GM23338 (cell line): ENCODE measurements at regions not wholly inside any gene's neighbourhood (a gene's known extent, or its start where the extent isn't known, plus 50 kb on each side); places are given as distances from the start of the nearest gene placed in this dataset.

Experiments used
- ATAC-seq: fragments of 200-7000 bp; cut with Tn5 transposase; 3 replicates; pipeline ENCODE4 v1.9.1; 2020
- DNase-seq: peaks from one replicate; pipeline ENCODE4 v3.0.0-alpha.2; 2015; ENCODE audit warnings: low spot score
- H2AFZ ChIP-seq: fragments of 200-600 bp; sonication (generic); 2 replicates; pipeline ENCODE4 v1.8.0; 2016; ENCODE audit warnings: antibody characterized with exemption, mild to moderate bottlenecking, moderate library complexity
- H3F3A ChIP-seq: fragments of 200-600 bp; sonication (generic); replicated peaks from 2 replicates; pipeline ENCODE4 v1.8.0; 2017; ENCODE audit warnings: antibody characterized with exemption, mixed run types, low read depth
- H3K27ac ChIP-seq: fragments of 200-600 bp; sonication (generic); 2 replicates; pipeline ENCODE4 v1.6.1; 2016; ENCODE audit warnings: low read depth
- H3K27me3 ChIP-seq: fragments of 200-600 bp; sonication (generic); 2 replicates; pipeline ENCODE4 v1.8.0; 2016; ENCODE audit warnings: mild to moderate bottlenecking, mixed run types, moderate library complexity; ENCODE audit not compliant: insufficient read depth
- H3K36me3 ChIP-seq: fragments of 200-600 bp; sonication (generic); 2 replicates; pipeline ENCODE4 v1.8.0; 2016; ENCODE audit warnings: mild to moderate bottlenecking; ENCODE audit not compliant: insufficient read depth
- H3K4me1 ChIP-seq: fragments of 200-600 bp; sonication (generic); 2 replicates; pipeline ENCODE4 v1.8.0; 2016; ENCODE audit warnings: mild to moderate bottlenecking, moderate library complexity; ENCODE audit not compliant: insufficient read depth
- H3K4me2 ChIP-seq: fragments of 200-600 bp; sonication (generic); 2 replicates; pipeline ENCODE4 v1.7.1; 2017; ENCODE audit warnings: mixed run types
- H3K4me3 ChIP-seq: fragments of 200-600 bp; sonication (generic); 2 replicates; pipeline ENCODE4 v1.6.1; 2016; ENCODE audit warnings: mixed run types
- H3K79me2 ChIP-seq: fragments of 200-600 bp; sonication (generic); replicated peaks from 2 replicates; pipeline ENCODE4 v1.8.0; 2017; ENCODE audit warnings: mild to moderate bottlenecking; ENCODE audit not compliant: insufficient read depth
- H3K9me2 ChIP-seq: fragments of 200-600 bp; sonication (generic); 2 replicates; pipeline ENCODE4 v1.8.0; 2017; ENCODE audit not compliant: insufficient read depth
- H4K20me1 ChIP-seq: fragments of 200-600 bp; sonication (generic); replicated peaks from 2 replicates; pipeline ENCODE4 v1.8.0; 2017; ENCODE audit warnings: mild to moderate bottlenecking; ENCODE audit not compliant: insufficient read depth
- H3K27ac Mint-ChIP-seq: 2 replicates; pipeline ENCODE4 v1.8.0; 2020; ENCODE audit warnings: inconsistent platforms, mild to moderate bottlenecking, moderate library complexity, mixed read lengths
- H3K27me3 Mint-ChIP-seq: 3 replicates; pipeline ENCODE4 v1.8.0; 2022; ENCODE audit warnings: low read depth, mild to moderate bottlenecking, moderate library complexity, mixed read lengths, inconsistent platforms; ENCODE audit not compliant: insufficient read depth, poor library complexity
- H3K36me3 Mint-ChIP-seq: 3 replicates; pipeline ENCODE4 v1.8.0; 2021; ENCODE audit warnings: low read depth, mild to moderate bottlenecking, inconsistent platforms, moderate library complexity, mixed read lengths
- H3K4me1 Mint-ChIP-seq: 3 replicates; pipeline ENCODE4 v1.8.0; 2020; ENCODE audit warnings: mild to moderate bottlenecking, inconsistent platforms, mixed read lengths
- H3K4me3 Mint-ChIP-seq: 3 replicates; pipeline ENCODE4 v1.8.0; 2021; ENCODE audit warnings: moderate library complexity, mild to moderate bottlenecking, inconsistent platforms, mixed read lengths
- H3K9me3 Mint-ChIP-seq: 3 replicates; pipeline ENCODE4 v1.8.0; 2020; ENCODE audit warnings: moderate library complexity, mild to moderate bottlenecking, inconsistent platforms, mixed read lengths
- CREB1 ChIP-seq: fragments of 250-450 bp; sonication (Bioruptor Pico); IDR thresholded peaks from 2 replicates; pipeline ENCODE4 v1.5.0; 2020; ENCODE audit warnings: low read depth, mild to moderate bottlenecking, moderate library complexity
- EZH2 ChIP-seq: fragments of 200-600 bp; sonication (generic); IDR thresholded peaks from one replicate; pipeline ENCODE4 v1.8.0; 2017; ENCODE audit warnings: antibody characterized with exemption, mild to moderate bottlenecking, low read depth; ENCODE audit not compliant: unreplicated experiment
- EZH2phosphoT487 ChIP-seq: fragments of 200-600 bp; sonication (generic); IDR thresholded peaks from one replicate; pipeline ENCODE4 v1.8.1; 2018; ENCODE audit warnings: antibody characterized with exemption; ENCODE audit not compliant: unreplicated experiment
- JUNB ChIP-seq: IDR thresholded peaks from one replicate; pipeline ENCODE4 v1.6.1; 2016; ENCODE audit warnings: antibody characterized with exemption; ENCODE audit not compliant: unreplicated experiment
- NANOG ChIP-seq: IDR thresholded peaks from 2 replicates; pipeline ENCODE4 v1.6.1; 2016; ENCODE audit warnings: antibody characterized with exemption, borderline replicate concordance
- POLR2AphosphoS5 ChIP-seq: IDR thresholded peaks from 2 replicates; pipeline ENCODE4 v1.6.1; 2016; ENCODE audit warnings: antibody characterized with exemption, low read depth
- REST ChIP-seq: IDR thresholded peaks from one replicate; pipeline ENCODE4 v1.6.1; 2018; ENCODE audit warnings: antibody characterized with exemption; ENCODE audit not compliant: unreplicated experiment
- ZNF114 ChIP-seq: fragments of 250-450 bp; sonication (Bioruptor Pico); IDR thresholded peaks from 2 replicates; pipeline ENCODE4 v1.5.0; 2020; ENCODE audit warnings: mild to moderate bottlenecking, moderate library complexity
- ZNF331 ChIP-seq: fragments of 250-450 bp; sonication (Bioruptor Pico); IDR thresholded peaks from 2 replicates; pipeline ENCODE4 v1.5.0; 2020; ENCODE audit warnings: low read depth, mild to moderate bottlenecking, moderate library complexity
- ZNF462 ChIP-seq: fragments of 250-450 bp; sonication (Bioruptor Pico); IDR thresholded peaks from 2 replicates; pipeline ENCODE4 v1.5.0; 2020; ENCODE audit warnings: mild to moderate bottlenecking, moderate library complexity

GRCh38 chr14:29007990-29008389 lies 241.4 kb downstream of the FOXG1 start:
- Histone ChIP-seq H3K27me3 (no peaks in the 10 kb centered on the region), H3K79me2 (no peaks in the 10 kb centered on the region), H3K9me2 (no peaks in the 10 kb centered on the region), H3K4me1 (no peaks in the 10 kb centered on the region), H3K4me2 (no peak overlapping the region), H2AFZ (no peak overlapping the region), H3K36me3 (no peaks in the 10 kb centered on the region), H3K4me3 (no peak overlapping the region), H3F3A (no peaks in the 10 kb centered on the region), H4K20me1 (no peaks in the 10 kb centered on the region), H3K27ac (no peak overlapping the region)
- no peak overlapping the region for H3K4me3 Mint-ChIP-seq
- H3K4me1 Mint-ChIP-seq = no peaks in the 10 kb centered on the region; the same call in 2 of the 3 replicates
- no peak overlapping the region for H3K27ac Mint-ChIP-seq
- no peak for TF ChIP-seq JUNB
- TF ChIP-seq REST = no peak
- no peak for TF ChIP-seq EZH2
- no peak for TF ChIP-seq POLR2AphosphoS5
- TF ChIP-seq ZNF331 = no peak
- TF ChIP-seq EZH2phosphoT487 = no peak
- no peak for TF ChIP-seq CREB1
- TF ChIP-seq ZNF114 (CRISPR knock-in tag) = no peak
- no peak for TF ChIP-seq NANOG
- TF ChIP-seq ZNF462 (CRISPR knock-in tag) = no peak
- no peak for ATAC-seq
- DNase-seq = no peak
- no peaks in the 10 kb centered on the region for H3K36me3 Mint-ChIP-seq
- no peaks in the 10 kb centered on the region for H3K27me3 Mint-ChIP-seq
- H3K9me3 Mint-ChIP-seq = peaks cover 2% of the 10 kb centered on the region; the same call in 2 of the 3 replicates
